Activated CD4-positive, alpha-beta T cell treated with anti-CD3 and anti-CD28 coated beads, Interleukin-2, amount 50 U/mL, for 24 hours (primary cell): ENCODE measurements at regions not wholly inside any gene's neighbourhood (a gene's known extent, or its start where the extent isn't known, plus 50 kb on each side); places are given as distances from the start of the nearest gene placed in this dataset.
A peak's percentile ranks its signal among the peaks of the same experiment; 100 is the strongest.

Experiments used
- DNase-seq, 2 donors: peaks; one replicate each; pipeline ENCODE4 v3.0.0-alpha.2; 2020; ENCODE audit warnings: low read depth in 1 of 2, low spot score in 1 of 2

DNA sequence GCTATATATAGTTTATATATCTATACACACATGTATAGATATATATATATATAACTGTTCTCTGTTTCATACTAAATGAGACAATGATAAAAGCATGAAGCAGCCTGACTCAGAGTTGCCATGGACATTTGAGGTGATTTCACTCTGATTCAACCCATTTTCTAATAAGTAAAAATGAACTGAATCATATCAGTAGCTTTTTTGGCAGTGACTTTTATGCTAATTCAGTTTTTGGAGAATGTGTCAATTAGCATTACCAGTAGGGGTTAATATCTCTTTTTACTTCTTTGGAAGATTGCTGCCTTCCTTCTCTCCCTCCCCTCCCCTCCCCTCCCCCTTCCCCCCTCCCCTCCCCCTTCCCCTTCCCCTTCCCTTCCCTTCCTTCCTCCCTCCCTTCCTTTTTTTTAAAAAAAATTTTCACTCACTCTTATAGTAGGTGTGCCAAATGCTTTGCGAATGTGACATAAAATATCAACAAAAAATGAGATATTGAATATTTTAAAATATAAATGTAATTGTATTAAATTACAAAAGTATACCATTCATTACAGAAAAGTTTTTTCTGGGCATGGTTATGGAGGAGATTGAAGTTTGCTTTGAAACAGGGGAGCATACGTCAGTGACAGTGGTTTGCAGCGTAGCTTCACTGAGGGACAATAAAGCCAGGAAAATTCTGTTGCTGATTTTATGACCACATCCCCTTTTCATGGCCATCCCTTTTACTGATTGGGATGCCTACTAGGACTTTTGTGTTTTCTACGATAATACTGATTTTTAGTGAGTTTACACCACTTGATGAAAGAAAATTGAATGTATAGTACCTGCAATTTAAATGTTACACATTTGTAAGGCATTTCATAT, 64.0 kb upstream of the KLF6 start:
- DNase-seq: peak in 1 of 2 donors; percentile 57

DNA sequence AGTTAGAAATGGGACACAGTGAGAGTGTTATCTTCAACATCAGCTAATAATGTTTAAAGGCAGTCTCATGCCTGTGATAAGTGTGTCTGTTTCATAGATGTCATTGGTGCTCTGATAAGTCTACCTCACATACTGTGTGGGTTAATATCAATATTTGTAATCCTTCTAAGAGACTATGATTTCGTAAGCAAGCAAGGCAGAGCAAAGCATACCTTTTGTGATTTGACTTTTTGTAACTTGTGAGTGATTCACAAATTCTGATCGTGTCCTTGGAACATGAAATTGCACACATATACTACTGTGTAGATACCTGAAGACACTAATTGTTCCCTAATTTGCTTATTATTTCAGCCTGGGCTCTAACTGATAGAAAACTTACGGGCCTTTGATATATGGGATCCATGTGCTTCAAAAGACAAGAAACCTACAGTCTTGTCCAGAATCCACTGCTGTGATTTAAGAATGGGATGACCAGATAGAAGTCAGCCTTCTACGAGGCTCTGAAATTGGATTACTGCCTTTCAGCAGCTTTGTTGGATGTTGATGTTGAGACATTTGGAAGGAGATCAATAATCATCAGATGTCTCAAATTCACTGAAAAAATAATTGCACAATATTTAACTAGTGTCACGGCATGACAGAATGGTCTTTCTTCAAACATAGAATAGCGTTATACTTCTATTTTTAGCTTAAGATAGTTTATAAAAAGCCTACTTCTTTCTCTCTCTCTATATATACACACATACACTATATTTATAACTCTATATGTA, 63.2 kb upstream of the KLF6 start:
- DNase-seq: no peak

DNA sequence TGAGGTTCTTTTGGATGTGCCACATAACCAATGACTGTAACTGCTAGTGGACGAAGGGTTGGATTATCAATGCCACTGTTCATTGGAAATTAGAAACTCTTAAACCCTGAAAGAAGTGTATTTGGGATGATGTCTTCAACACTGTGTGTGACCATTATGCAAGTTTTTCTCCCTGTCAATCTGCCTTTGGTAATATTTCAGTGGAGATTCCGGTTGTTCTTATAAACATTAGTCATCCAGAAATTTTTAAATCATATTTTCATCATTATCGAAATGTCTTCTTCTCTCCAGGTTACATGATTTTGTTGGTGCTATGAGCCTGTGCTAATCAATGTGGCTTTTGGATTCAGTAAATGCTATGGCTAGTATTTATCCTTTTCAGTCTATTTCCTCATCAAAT, 61.7 kb upstream of the KLF6 start:
- DNase-seq: no peak

DNA sequence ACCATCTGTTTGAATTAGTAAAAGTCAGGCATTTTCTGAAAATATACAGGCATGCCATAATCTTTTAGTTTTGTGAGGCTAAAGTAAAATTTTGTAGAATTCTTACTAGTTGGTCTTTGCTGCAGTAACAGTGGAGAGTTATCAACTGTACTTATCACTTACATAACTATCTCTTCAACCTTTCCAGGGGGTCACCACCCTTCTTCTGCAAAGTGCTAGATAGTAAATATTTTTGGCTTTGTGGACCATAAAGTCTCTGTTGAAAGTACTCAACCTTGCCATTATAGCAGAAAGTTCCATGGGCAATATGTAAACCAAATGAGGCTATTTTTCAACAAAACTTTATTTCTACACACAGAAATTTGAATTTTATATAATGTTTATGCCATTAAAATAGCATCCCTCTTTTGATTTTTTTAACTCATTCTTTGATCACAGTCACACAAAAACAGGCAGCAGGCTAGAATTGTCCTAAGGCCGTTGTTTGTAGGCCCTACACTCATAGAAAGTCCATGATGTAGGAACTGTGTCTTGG, 59.5 kb upstream of the KLF6 start:
- no peak for DNase-seq

- DNase-seq: no peak
Observed at GRCh38 chr10:3838460-3839437, 53.7 kb upstream of the KLF6 start.

GRCh38 chr10:3837647-3838459, 52.8 kb upstream of the KLF6 start:
- no peak for DNase-seq

- no peak for DNase-seq
Observed at GRCh38 chr10:3836222-3836820, 51.3 kb upstream of the KLF6 start.

DNA sequence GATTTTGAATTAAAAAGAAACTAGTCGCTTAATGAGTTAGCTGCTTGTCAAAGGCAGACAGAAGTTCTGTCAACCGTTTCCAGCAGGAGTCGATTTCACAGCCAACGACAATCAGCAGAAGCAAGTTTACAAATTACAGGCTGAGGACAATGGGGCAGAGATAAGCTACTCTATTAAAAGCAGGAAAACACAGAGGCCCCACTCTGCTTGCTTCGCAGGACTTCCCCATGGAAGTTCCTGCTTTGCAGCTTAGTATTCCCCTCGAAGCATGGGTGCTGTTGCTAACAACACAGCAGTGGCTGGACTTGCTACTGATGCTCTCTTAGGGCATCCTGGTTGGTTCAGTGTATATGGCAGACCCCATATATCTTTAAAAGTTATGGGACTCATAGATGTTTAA, 50.8 kb upstream of the KLF6 start:
- DNase-seq: no peak

GRCh38 chr10:3834947-3835346, 49.9 kb upstream of the KLF6 start:
- DNase-seq: no peak
